HG02885 (cell line): ENCODE measurements at regions not wholly inside any gene's neighbourhood (a gene's known extent, or its start where the extent isn't known, plus 50 kb on each side); places are given as distances from the start of the nearest gene placed in this dataset.
"Not testable (repeated sequence)": the region's sequence is repeated elsewhere in the genome, so short reads cannot be mapped to it uniquely, and the experiment has no call there.

Experiments used
- ATAC-seq: cut with Tn5 transposase; IDR thresholded peaks from one replicate; pipeline ENCODE4 v1.9.1; 2021; ENCODE audit warnings: mild to moderate bottlenecking; ENCODE audit not compliant: unreplicated experiment, poor library complexity

DNA sequence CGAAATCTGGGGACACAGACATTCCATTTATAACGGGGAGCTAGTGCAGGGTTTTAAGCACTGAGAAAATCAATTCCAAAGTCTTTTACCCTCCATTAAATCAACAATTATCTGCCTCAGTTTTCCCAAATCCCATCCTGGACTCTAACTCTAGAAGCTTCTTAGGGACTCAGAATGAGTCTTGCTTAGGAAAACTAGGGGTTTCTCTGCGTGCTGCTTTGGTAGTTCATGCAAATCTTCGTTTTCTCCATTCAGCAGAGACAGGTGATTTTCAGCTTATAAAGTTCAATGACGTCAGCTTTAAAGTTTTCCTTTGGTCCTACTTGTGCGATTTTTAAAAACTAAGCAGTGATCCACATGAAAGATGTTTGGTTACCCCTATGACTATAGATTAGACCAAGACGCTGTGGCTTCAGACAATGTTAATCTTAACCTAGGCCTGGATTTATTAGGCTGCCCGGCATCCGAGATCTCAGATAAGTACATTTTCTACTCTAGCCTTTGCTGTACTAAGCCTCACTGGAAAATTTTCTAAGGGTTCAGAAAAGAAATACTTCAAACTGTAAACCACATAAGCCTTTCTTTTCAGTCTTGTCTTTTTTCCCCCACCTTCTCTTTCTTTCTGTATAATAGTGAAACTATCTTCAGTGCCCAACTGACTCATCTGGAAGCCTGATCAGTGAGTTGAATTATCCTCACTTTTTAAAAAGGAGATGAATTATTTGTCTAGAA, 121.4 kb upstream of the GATB start:
- ATAC-seq: peak; percentile 67

DNA sequence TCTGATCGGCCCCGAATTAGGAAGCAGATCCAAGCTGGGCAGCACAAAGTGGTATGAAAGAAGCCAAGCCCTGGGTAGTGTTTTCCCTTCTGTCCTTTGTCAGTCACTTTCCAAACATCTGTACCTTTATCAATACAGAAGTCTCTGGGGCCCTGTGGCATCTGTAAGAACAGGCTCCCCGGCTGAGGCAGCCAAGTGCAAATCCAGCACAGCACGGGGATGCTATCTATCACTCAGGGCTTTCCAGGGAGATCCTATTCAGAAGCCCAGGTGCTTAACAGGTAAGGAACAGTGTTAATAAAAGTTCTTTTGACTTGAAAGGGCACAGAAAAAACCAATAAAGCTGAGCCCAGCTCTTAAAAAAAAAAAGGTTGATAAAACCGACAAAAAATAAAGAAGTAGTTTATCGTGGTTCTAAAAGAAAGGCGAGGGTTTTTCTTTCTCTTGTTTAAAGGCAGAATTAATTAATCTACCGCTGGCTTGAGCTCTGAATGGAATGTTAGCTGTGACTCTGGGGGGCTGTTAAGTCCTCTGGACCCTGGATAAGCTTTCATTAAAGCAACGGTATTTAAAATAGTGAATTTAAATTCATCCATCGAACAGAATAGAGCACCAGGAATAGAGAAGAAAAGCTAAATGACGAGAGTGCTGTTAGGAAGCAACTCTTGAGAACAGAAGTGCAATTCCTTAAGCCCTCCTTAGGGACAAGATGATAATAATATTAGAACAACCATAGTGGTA, 119.1 kb upstream of the GATB start:
- no peak for ATAC-seq

DNA sequence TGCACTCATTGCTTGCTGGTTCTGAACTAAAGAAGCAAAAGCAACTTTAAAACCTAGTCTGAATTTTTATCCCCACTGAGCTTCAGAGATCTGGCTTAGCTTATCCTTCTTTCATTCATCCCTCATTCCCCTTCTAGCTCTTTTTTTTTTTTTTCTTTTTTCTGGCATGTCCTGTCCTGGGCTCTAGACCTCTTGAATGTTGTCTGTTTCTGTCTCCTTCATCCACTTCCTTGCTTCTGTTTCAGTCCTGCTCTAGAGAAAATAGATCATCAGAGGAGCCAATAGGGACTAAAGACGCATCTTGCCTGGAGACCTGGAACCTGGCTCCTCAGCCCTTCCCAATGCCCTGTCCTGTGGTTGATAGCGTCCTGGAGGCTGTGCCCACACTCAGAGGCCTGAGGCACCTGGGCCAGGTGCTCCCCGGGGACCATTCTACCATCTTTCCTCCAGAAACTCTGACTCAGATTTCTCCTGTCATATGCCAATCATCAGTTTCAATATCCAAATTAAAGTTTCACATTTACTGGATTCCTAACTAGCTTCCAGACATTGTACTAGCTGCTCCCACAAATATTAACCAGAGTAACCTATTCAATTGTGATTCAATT, 115.7 kb upstream of the GATB start:
- no peak for ATAC-seq

DNA sequence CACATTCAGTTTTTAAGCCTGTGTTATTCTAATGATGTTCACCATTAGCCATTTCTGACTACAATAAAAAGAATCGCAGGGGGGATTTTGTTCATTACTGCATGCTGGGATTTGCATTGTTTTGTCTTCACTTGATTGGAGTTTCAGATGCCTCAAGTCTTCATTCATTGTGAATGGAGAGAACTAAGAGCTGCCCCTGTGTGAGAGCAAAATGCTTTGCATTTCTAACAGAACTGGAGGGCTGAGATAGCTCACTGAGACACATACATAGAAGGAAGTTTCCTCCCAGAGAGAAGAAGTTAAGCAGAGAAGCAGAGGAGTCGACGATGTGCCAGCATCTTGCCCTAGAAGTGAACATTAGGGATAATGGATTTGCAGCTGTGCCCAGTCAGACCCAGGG, 113.5 kb upstream of the GATB start:
- ATAC-seq: no peak

DNA sequence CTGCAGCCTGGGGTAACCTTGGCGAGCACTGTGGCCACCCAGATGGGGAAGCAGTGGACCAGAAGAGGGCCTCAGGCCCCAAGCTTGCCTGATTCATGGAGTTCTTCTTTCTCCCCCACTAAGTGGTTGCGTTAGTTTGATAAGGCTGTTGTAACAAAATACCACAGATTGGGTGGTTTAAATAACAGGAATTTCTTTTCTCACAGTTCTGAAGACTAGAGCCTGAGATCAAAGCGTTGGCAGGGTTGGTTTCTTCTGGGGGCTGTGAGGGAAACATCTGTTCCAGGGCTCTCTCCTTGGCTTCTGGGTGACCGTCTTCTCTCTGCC, 105.7 kb upstream of the GATB start:
- ATAC-seq: no peak

DNA sequence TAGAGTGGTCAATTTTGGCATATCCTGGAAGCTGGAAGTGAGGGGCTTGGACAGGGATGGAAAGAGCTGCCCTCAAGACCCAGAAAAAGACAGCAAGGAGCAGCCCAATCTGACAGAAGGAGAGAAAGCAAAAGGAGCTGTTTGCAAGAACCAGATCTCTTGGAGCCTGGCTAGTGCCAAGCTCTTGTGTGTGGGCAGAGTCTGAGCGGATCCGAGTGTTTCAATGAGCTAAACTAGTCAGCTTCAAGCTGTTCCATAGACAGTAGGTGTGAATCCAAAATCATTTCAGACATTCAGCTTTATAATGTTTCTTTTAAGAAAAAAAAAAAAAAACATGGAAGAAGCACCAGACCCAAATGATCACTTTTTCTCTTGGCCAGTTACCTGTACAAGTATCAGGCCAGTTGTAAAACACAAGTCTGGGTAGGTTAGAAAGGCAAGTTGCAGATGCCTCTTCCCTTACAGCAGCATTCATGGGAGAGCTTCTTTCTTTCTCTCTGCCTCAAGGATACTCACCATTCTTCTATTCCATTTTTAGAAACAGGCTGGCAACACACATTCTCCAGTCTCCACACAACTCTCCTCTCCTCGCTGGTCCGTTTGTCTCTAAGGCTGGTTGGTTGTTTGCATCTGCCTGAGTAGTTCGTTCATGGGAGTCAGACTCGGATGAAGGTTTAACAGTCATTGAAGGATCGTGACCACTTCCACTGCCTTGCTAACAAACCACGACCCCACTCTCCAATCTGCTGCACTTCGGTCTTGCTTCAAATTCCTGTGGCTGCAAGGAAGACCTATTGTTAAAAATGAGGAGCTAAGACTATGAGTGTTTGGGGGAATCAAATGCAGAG, 105.2 kb upstream of the GATB start:
- no peak for ATAC-seq

DNA sequence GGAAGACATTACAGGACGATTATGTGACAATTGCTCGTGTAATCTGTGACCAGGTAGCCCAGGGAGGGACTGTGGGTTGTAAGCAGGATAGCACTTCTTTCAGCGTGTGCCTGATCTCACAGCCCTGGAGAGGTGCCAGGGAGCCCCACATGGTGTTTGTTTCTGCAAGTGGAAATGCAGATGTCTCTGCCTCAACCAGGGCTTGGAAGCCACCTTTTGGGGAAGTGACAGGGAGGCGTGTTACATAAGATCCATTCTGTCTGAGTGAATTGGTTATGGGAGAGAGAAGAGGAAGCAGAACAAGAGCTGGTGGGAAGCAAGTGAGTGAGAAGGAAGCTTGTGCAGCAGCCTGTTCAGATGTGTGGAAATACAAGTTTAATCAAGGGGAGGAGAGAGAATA, 104.5 kb upstream of the GATB start:
- ATAC-seq: no peak

DNA sequence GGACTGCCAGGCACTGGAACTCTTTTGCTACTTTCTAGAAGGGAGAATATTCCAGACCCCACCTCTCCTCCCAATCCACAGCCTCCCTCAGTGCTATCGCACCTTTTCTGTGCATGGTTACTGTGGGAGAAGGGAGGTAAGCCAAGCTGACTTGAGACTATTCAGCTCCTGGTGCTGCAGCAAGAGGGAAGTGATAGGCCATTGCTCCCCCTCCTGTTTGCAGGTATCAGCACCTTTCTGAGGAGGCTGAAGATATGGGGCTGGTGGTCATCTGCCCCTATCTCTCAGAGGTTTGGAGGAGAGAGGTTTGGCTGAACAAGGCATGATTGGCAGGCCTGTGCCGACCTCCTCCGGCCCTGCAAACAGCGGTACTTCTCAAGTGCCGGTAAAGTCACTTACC, 103.3 kb upstream of the GATB start:
- ATAC-seq: no peak

DNA sequence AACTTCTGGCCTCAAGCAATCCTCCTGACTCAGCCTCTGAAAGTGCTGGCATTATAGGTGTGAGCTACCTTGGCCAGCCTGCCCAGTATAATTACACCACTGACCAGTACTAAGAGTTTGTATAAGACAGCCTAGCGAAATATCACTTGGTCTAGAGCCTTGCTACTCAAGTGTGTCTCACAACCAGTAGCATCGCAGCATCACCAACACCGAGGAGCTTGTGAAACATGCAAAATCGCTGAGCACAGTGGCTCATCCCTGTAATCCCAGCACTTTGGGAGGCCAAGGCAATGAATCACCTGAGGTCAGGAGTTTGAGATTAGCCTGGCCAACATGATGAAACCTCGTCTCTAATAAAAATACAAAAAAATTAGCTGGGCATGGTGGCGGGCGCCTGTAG, 102.0 kb upstream of the GATB start:
- no peak for ATAC-seq

DNA sequence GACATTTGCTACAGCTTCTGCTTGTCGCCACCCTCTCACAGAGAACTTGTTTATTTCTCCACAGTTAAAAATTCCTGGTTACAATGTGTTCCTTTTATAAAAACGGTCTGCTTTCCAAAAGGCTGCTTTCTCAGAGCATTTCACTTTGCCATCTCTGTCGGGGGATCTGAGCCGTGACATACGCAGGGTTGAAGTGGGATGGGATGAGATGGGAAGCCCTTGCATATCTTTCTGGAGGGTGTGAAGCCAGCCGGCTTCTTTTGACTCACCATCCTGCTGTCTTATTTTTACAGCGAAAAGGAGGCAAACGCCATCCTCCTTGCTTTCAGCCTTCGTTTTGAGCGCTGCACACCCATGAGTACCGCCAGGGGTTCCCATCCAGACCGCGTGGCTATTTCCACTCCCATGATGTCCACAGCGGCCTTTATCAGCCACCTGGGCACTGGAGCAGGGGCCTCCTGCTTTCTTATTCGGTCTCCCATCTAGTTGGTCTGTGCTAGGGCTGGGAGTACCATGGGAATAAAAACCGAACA, 99.8 kb upstream of the GATB start:
- ATAC-seq: no peak

DNA sequence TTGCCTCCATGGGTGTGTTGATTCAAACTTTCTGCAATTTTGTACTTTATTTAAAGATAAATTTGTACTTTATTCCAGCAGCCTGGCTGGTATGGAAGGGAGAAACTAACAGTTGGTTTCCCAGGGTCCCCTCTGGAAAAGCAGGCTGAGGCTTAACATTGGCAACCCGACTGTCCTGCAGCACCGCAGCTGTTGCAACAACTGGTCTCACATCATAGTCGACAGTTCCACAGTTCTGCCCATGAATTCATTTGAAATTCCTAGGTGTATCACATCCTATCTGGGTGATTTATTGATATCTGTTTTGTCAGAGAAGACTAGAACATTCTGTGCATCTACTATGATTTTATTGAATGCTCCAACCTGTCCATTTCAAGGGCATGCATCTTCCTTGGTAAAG, 98.8 kb upstream of the GATB start:
- ATAC-seq: no peak

DNA sequence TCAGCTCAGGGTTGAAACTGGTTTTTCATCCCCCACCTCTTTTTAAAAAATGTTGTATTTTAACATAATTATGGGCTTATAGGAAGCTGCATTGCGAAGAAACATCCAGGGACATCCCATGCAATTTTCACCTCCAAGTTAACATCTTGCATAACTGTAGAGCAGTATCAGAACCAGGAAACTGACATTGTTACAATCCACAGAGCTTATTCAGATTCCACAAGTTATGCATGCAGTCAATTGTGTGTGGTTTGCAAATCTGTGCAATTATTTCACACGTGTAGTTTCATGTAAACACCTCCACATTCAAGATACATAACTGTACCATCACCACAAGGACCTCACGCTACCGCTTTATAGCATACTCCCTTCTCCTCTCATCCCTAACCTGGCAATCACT, 97.5 kb upstream of the GATB start:
- ATAC-seq: no peak

DNA sequence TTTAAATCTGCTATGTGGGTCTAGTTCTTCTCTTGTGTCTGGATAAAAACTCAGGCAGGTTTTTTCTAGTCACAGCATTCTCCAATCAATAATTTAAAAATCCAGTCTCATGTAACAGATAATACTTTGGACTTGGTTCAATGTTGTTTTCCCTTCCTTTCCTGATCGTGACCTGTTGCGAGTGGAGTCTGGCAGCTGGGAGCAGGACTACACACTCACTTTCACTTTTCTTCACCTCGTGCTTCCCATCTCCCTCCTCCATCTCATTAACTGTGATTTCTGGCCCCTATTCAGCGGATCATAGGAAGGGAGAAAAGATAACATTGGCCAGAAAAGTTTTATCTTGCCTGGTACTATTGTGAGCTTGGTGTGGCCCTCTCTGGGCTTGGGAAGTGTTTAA, 96.6 kb upstream of the GATB start:
- ATAC-seq: no peak

DNA sequence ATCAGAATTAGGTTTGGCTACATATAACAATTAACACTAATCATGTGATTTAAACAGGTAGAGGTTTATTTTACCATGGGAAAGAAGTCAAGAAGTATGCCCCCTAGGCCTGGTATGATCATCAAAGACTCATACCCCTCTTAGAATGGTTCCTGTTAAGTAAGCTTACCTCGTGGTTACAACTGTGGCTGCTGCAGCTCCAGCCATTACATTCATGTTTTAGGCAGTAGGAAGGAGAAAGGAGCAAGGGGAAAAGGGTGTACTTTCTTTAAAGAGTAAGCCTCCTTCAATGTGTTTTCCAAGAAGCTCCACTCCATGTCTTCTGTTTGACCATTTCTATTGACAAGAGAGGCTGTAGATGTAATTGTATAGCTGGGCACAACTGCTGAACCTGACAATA, 94.9 kb upstream of the GATB start:
- no peak for ATAC-seq

DNA sequence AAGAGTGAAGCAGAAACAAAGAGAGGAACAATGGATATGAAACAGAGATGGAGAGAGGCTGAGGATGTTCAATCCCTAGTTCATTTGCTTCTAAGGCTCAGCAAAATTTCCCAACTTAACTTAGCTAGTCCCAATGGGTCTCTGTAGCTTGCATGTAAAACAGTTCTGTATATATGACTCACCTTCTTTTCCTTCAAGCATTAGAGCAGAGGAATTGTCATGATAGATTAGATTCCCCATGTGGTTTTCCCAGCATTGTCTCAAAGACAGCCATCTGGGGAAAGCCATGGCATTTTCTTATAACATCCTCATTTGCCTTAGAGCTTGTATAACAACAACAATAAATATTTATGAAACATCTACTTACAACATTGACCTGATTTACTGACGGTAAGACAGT, 93.9 kb upstream of the GATB start:
- no peak for ATAC-seq

DNA sequence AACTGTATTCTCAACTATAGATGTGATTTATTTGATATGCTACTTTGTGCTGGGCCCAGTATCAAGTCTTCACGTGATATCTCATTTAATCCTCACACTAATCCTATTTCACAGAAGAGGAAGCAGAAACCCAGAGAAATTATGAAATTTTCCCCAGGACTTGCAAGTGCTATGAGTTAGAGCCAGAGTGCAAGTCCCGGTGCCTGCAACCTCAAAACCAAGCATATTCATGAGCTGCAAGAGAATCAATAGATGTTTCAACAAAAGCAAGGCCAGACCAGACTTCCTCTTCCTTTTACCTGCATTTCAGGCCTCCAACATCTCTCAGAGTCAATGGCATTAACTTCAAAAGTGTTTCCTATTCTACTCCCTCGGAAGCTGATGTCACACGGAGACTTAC, 92.2 kb upstream of the GATB start:
- ATAC-seq: no peak

DNA sequence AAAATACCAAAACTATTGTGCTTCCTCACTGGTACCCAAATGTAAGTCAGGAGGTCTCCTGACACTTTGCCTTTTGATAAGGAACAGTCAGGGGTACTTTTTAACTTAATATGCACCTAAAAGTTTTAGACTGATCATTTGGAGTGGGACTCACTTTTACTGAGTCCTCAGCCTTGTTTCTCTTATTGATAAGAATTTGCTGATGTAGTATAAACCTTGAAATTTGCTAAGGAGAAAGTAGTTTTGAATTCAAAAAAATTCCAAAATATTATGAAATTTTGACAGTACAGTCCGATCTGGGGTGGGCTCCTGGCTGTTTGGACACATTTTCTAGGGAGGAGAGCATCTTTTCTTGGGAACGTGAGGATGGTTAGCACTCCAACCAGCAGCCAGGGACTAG, 91.4 kb upstream of the GATB start:
- no peak for ATAC-seq

DNA sequence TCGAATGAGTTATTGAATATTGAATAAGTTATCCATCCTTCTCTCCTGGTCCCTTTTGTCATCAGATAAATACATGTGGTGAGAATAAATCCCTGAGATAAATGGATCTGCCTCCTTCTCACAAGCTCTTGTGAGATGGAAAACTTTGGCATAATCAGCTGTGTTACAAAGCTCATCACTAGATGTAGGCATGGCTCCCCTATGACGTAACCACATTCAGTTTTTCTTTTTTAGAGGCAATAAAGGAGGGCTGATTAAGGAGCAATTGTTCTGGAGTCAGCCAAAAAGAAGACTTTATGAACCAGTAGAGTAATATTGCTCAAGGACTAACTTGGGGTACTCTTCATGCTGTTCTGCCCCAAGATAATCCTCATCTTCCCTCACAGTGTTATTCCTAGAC, 90.5 kb upstream of the GATB start:
- no peak for ATAC-seq

DNA sequence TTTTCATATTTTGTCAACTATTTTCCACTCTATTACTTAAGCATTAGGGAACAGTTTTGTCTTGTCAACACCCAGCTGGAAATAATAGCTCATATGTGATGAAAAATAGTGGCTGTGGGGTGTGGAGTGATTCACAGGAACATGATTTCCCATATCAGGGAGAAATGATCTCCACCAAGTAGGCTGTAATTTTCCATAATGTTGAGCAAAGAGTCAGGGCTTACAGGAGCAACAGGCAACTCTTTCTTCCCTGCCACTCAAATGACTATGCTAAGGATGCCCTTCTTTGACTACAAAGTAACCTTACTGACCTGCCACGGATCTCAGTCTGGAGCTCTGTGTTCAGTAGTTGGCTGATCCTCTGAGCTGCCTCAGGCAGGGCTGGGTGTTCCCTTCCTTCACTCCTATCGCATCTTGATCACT, 90.0 kb upstream of the GATB start:
- ATAC-seq: no peak

DNA sequence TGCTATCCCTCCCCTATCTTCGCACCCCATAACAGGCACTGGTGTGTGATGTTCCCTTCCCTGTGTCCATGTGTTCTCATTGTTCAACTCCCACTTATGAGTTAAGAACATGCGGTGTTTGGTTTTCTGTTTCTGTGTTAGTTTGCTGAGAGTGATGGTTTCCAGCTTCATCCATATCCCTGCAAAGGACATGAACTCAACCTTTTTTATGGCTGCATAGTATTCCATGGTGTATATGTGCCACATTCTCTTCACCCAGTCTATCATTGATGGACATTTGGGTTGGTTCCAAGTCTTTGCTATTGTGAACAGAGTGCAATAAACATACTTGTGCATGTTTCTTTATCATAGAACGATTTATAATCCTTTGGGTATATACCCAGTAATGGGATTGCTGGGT, 84.7 kb upstream of the GATB start:
- ATAC-seq: not testable (repeated sequence)
